PFSK-1 (cell line): ENCODE measurements at regions not wholly inside any gene's neighbourhood (a gene's known extent, or its start where the extent isn't known, plus 50 kb on each side); places are given as distances from the start of the nearest gene placed in this dataset.

Experiments
- POLR2AphosphoS5 ChIP-seq: IDR thresholded peaks from 2 replicates; pipeline ENCODE4 v1.6.1; 2012; ENCODE audit warnings: low read depth, mild to moderate bottlenecking, control low read depth, low read length, moderate library complexity
- REST ChIP-seq, 2 experiments: IDR thresholded peaks; 2 replicates each; pipeline versions ENCODE4 v1.6.1 to v1.8.0; 2011 to 2012; ENCODE audit warnings: low read depth in 2 of 2, low read length in 2 of 2, control low read depth in 1 of 2, inconsistent platforms in 1 of 2, mild to moderate bottlenecking in 1 of 2, moderate library complexity in 1 of 2; ENCODE audit not compliant: insufficient read depth in 1 of 2
- SIN3A ChIP-seq: IDR thresholded peaks from 2 replicates; pipeline ENCODE4 v1.6.1; 2012; ENCODE audit warnings: mild to moderate bottlenecking, low read length, moderate library complexity, borderline replicate concordance; ENCODE audit not compliant: insufficient read depth

DNA sequence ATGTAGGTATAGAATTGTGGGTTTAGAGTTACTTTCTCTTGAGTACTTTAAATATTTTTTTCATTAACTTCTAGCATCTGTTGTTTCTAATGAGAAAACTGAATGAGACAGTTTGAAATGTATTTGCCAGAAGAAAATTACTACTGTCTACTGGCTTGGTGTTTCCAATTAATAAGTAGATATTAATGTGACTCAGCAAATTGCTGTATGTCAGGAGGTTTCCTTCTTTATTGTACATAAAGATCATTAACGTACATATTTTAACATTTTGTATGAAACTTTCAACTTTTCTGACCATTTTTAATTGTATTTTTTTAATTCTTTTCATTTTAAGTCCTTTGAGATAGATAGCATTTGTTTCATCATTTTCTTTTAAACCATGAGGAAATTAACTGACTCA lies 135.1 kb upstream of the SLC22A23 start:
- TF ChIP-seq SIN3A: no peak
- no peak for TF ChIP-seq REST (IDR thresholded peaks at IDR 0.05; ENCODE audit: insufficient read depth in 1 of 2, low read depth in 2 of 2, low read length in 2 of 2)
- no peak for TF ChIP-seq POLR2AphosphoS5
